ENCODE measurements at regions not wholly inside any gene's neighbourhood (a gene's known extent, or its start where the extent isn't known, plus 50 kb on each side); places are given as distances from the start of the nearest gene placed in this dataset.

DNA sequence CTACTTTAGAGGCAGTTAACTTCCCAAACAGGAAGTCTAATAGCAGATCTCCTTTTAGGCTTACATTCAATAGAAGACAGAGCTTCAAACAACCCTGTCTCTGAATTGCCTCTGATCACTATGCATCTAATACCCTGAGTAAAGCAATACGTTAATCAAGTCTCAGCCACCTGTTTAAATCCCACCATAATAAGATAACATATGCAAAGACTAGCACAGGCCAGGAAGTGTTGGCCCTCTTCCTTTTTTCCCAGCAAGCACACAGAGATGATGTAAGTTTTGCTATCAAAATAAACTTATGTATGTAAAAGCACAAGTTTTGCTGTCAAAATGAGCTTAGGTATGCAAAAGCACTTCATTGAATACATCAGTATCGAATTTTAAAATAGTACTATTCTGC is 385.5 kb downstream of the RND3 start:
- ChIA-PET CTCF (interaction anchor here (0.7 kb wide), 1 partner anchor 661 kb away, joined by 3 read pairs; no protein-coding TSS in a partner anchor), POLR2A (ENCODE audit: unreplicated experiment) (no interaction called here)
- Histone ChIP-seq H3K9me2 (ENCODE audit: insufficient read depth) (no peaks in the 10 kb centered on the region), H3K4me2 (no peak overlapping the region), H4K20me1 (ENCODE audit: insufficient read depth) (no peaks in the 10 kb centered on the region), H3K27ac (no peak overlapping the region), H3K4me3 (no peak overlapping the region), H3F3A (ENCODE audit: insufficient read depth, low read depth) (no peaks in the 10 kb centered on the region), H3K27me3 (ENCODE audit: insufficient read depth, low read depth) (no peaks in the 10 kb centered on the region), H2AFZ (no peak overlapping the region), H3K9me3 (ENCODE audit: insufficient read depth, low read depth) (no peaks in the 10 kb centered on the region), H3K79me2 (ENCODE audit: low read depth) (no peaks in the 10 kb centered on the region), H3K4me1 (replicated peaks; ENCODE audit: insufficient read depth) (peaks cover 6% of the 10 kb centered on the region; the same call in 1 of the 2 replicates), H3K36me3 (ENCODE audit: low read depth) (no peaks in the 10 kb centered on the region)
- no TSS peak for BruUV-seq (replicated peaks)
- no peak for DNase-seq
- intact Hi-C loops (cut with micrococcal nuclease; ENCODE audit: unreplicated experiment) = no loop called here
- TF ChIP-seq, protein P1, sequence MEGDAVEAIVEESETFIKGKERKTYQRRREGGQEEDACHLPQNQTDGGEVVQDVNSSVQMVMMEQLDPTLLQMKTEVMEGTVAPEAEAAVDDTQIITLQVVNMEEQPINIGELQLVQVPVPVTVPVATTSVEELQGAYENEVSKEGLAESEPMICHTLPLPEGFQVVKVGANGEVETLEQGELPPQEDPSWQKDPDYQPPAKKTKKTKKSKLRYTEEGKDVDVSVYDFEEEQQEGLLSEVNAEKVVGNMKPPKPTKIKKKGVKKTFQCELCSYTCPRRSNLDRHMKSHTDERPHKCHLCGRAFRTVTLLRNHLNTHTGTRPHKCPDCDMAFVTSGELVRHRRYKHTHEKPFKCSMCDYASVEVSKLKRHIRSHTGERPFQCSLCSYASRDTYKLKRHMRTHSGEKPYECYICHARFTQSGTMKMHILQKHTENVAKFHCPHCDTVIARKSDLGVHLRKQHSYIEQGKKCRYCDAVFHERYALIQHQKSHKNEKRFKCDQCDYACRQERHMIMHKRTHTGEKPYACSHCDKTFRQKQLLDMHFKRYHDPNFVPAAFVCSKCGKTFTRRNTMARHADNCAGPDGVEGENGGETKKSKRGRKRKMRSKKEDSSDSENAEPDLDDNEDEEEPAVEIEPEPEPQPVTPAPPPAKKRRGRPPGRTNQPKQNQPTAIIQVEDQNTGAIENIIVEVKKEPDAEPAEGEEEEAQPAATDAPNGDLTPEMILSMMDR (conservative IDR thresholded peaks at IDR 0.05) = no peak
- no peak for TF ChIP-seq EZH2 (IDR thresholded peaks at IDR 0.05; ENCODE audit: low read depth)

DNA sequence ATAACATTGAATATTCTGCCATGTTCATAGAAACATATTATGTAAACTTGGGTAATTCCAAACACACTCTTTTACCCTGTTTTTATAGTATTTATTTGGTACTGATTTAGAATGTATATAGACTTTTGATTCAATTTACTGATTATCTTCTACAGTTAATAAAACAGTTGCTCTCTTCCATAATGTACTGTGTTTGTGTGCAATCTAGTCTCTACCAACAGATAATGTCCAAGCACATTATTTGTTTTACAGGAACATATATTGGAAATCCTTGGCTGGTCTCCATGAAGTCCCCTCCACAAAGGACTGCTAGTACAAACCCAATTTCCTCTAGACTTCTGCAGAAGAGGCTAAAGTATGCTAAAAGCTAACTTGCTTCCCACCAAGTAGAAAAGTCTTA is 386.6 kb downstream of the RND3 start:
- Histone ChIP-seq H3K27me3 (ENCODE audit: insufficient read depth, low read depth) (no peaks in the 10 kb centered on the region), H3F3A (ENCODE audit: insufficient read depth, low read depth) (no peaks in the 10 kb centered on the region), H3K9me3 (ENCODE audit: insufficient read depth, low read depth) (no peaks in the 10 kb centered on the region), H3K4me2 (no peak overlapping the region), H3K36me3 (ENCODE audit: low read depth) (no peaks in the 10 kb centered on the region), H3K9me2 (ENCODE audit: insufficient read depth) (no peaks in the 10 kb centered on the region), H2AFZ (no peak overlapping the region), H3K4me1 (replicated peaks; ENCODE audit: insufficient read depth) (peaks cover 6% of the 10 kb centered on the region; the same call in 1 of the 2 replicates), H3K27ac (no peak overlapping the region), H3K4me3 (no peak overlapping the region), H4K20me1 (ENCODE audit: insufficient read depth) (no peaks in the 10 kb centered on the region), H3K79me2 (ENCODE audit: low read depth) (no peaks in the 10 kb centered on the region)
- DNase-seq = no peak
- POLR2A ChIA-PET (ENCODE audit: unreplicated experiment) = no interaction called here
- CTCF ChIA-PET = no interaction called here
- TF ChIP-seq, protein P1 (conservative IDR thresholded peaks at IDR 0.05) = no peak
- no peak for TF ChIP-seq EZH2 (IDR thresholded peaks at IDR 0.05; ENCODE audit: low read depth)
- intact Hi-C loops (cut with micrococcal nuclease; ENCODE audit: unreplicated experiment) = no loop called here
- BruUV-seq (replicated peaks) = no TSS peak

DNA sequence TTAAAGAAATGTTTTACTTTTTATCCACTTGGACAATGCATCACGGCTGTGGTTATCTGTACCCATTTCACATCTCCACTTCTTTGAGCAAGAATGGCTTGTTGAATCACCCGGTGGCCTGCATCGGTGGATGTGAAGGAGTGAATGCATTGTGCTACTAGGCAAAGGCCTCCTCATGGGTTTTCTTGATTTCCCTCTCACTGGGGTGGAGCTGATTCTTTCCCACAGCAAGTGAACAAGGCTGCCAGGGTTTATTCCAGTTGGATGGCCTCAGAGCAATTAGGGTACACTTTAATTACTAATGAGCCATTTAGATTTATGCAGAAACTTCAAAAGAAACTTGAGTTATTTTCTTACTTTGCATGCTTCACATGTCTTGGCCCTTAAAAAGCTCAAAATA is 387.1 kb downstream of the RND3 start:
- H3K79me2 ChIP-seq (ENCODE audit: low read depth) = no peaks in the 10 kb centered on the region
- no peak overlapping the region for H2AFZ ChIP-seq
- H3K4me3 ChIP-seq = no peak overlapping the region
- DNase-seq = no peak
- H3K36me3 ChIP-seq (ENCODE audit: low read depth) = no peaks in the 10 kb centered on the region
- no peaks in the 10 kb centered on the region for H3K9me3 ChIP-seq (ENCODE audit: insufficient read depth, low read depth)
- CTCF ChIA-PET = no interaction called here
- H3K27ac ChIP-seq = no peak overlapping the region
- no peak overlapping the region for H3K4me2 ChIP-seq
- H3K4me1 ChIP-seq (replicated peaks; ENCODE audit: insufficient read depth) = peaks cover 6% of the 10 kb centered on the region; the same call in 1 of the 2 replicates
- H3F3A ChIP-seq (ENCODE audit: insufficient read depth, low read depth) = no peaks in the 10 kb centered on the region
- no peaks in the 10 kb centered on the region for H4K20me1 ChIP-seq (ENCODE audit: insufficient read depth)
- intact Hi-C loops (cut with micrococcal nuclease; ENCODE audit: unreplicated experiment) = no loop called here
- TF ChIP-seq, protein P1 (conservative IDR thresholded peaks at IDR 0.05) = no peak
- TF ChIP-seq EZH2 (IDR thresholded peaks at IDR 0.05; ENCODE audit: low read depth) = no peak
- no peaks in the 10 kb centered on the region for H3K27me3 ChIP-seq (ENCODE audit: insufficient read depth, low read depth)
- no peaks in the 10 kb centered on the region for H3K9me2 ChIP-seq (ENCODE audit: insufficient read depth)
- BruUV-seq (replicated peaks) = no TSS peak
- POLR2A ChIA-PET (ENCODE audit: unreplicated experiment) = no interaction called here

Measured in PC-9 (cell line).